GM19035 (cell line): ENCODE measurements at regions not wholly inside any gene's neighbourhood (a gene's known extent, or its start where the extent isn't known, plus 50 kb on each side); places are given as distances from the start of the nearest gene placed in this dataset.
"Not testable (repeated sequence)": the region's sequence is repeated elsewhere in the genome, so short reads cannot be mapped to it uniquely, and the experiment has no call there.

Source experiments
- ATAC-seq: cut with Tn5 transposase; IDR thresholded peaks from one replicate; pipeline ENCODE4 v1.9.1; 2021; ENCODE audit not compliant: unreplicated experiment

DNA sequence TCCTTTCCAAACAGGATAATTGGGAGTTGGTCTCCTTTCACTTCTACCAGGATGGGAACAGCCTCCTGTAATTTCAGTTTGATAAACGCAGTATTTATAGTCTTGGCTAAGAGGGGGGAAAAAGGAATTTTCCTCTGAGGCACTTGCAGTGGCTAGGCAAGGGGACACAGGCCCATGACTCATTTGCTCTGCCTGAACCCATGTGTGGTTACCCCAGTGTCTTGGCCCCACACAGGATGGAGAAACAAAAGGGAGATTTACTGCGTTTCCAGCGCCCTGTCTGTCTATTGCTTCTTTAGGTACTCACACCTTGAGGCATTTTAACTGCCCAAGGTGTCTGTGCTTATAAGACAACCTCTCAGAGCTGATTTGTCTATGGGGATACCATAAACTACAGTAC lies 74.8 kb upstream of the NEDD9 start:
- ATAC-seq, result no peak

DNA sequence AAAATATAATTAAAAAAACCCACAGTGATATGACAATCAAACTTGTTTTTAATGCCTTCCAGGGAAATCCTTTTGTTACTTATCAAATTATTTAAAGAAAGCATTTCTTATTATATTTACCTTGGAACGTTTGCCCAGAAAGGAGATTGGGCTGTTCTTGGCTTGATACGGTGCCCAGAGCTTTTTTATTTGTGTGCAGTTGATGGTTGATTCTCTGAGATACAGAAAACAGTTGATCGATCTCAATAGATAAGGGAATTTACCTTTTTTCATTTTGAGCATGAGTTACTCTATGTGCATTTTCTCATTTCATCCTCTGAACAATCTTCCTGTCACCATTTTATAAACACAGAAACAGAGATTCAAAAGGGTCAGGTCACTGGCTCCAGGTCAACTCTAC lies 72.5 kb upstream of the NEDD9 start:
- no peak for ATAC-seq

DNA sequence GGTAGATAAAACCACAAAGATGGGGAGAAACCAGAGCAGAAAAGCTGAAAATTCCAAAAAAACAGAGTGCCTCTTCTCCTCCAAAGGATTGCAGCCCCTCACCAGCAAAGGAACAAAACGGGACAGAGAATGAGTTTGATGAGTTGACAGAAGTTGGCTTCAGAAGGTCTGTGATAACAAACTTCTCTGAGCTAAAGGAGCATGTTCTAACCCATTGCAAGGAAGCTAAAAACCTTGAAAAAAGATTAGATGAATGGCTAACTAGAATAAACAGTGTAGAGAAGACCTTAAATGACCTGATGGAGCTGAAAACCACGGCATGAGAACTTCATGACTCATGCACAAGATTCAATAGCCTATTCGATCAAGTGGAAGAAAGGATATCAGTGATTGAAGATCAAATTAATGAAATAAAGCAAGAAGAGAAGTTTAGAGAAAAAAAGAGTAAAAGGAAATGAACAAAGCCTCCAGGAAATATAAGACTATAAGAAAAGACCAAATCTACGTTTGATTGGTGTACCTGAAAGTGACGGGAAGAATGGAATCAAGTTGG lies 67.5 kb upstream of the NEDD9 start:
- not testable (repeated sequence) for ATAC-seq

DNA sequence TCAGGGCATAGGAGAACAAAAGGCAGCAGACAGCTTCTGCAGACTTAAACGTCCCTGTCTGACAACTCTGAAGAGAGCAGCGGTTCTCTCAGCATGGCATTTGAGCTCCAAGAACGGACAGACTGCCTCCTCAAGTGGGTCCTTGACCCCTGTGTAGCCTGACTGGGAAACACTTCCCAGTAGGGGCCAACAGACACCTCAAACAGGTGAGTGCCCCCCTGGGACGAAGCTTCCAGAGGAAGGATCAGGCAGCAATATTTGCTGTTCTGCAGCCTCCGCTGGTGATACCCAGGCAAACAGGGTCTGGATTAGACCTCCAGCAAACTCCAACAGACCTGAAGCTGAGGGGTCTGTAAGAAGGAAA lies 66.9 kb upstream of the NEDD9 start:
- ATAC-seq, result not testable (repeated sequence)

DNA sequence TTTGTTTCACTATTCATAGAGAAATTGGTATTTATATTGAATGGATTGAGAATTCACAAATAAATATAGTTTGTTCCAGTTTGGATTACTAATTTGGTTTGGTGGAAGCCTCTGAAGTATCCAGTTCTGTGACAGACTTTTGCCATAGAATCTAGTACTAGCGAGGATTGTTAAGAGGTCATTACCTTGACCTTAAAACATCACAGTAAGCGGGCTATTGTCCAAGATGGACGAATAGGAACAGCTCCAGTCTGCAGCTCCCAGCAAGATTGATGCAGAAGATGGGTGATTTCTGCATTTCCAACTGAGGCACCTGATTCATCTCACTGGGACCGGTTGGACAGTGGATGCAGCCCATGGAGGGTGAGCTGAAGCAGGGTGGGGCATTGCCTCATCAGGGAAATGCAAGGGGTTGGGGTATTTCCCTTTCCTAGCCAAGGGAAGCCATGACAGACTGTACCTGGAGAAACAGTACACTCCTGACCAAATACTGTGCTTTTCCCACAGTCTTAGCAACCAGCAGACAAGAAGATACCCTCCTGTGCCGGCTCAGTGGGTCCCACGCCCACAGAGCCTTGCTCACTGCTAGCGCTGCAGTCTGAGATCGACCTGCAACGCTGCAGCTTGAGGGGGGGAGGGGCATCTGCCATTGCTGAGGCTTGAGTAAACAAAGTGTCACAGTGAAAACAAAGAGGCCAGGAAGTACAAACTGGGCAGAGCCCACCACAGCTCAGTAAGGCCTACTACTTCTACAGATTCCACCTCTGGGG lies 66.4 kb upstream of the NEDD9 start:
- ATAC-seq, result no peak

DNA sequence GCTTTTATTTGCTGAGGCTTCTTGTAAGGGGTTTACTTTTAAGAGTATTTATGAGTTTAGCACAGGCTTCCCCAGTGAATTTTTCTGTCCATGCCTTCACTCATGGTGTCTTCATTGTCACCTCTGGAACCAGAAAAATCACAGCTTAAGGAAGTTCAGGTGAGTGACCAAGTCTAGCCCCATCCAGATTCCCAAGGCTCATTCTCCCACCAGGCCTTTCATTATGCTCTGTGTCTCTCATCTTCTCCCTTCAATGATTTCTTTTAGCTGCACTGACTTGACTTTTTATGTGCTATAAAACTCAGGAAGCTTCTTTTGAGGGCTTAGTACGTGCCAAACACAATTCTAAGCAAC lies 64.9 kb upstream of the NEDD9 start:
- no peak for ATAC-seq

DNA sequence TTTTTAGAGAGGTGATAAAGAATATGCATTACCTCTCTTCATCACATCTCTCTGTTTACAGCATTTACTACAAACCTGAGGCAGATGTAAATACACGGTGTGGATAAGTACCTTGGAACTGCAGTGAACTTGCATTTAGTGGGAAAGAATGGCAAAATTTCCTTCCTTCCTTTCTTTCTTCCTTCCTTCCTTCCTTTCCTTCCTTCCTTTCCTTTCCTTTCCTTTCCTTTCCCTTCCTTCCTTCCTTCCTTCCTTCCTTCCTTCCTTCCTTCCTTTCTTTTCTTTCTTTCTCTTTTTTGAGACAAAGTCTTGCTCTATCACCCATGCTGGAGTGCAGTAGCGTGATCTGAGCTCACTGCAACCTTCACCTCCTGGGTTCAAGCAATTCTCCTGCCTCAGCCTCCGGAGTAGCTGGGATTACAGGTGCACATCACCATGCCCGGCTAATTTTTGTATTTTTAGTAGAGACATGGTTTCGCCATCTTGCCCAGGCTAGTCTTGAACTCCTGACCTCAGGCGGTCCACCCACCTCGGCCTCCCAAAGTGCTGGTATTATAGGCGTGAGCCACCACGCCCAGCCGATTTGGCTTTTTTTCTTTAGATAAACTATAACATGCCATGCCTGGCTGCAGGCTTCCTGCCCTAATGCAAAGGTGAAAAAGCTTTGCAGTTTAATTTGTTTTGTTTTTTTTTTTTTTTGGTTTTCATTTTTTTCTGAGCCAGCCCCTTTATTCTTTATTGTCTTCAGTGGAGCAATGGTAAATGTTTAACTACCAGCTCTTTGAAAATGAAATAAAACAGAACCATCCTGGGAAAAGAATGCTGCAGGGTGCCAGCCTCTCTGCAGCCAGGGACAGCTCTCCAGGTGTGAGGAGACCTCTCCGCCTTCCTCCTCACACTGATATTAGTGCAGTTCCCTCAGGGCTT lies 64.2 kb upstream of the NEDD9 start:
- ATAC-seq, result no peak

DNA sequence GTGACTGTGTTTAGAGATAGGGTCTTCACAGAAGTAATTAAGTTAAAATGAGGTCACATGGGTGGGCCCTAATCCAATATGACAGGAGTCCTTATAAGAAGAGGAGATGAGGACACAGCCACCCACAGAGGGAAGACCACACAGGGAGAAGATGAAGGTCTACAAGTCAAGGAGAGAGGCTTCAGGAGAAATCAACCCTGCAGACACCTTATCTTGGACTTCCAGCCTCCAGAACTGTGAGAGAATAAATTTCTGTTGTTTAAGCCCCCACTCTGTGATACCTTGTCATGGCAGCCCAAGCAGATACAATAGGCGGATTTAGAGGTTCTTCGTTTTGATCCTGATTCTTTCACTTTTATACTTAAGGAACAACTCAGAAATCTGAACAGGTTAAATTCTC lies 63.5 kb upstream of the NEDD9 start:
- no peak for ATAC-seq

DNA sequence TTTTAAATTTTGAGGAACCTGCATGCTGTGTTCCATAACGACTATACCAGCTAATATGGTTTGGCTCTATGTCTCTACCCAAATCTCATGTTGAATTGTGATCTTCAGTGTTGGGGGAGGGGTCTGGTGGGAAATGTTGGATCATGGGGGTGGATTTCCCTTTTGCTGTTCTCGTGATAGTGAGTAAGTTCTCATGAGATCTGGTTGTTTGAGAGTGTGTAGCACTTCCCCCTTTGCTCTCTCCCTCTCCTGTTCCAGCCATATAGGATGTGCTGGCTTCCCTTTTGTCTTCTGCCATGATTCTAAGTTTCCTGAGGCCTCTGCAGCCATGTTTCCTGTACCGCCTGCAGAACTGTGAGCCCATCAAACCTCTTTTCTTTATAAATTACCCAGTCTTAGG lies 61.8 kb upstream of the NEDD9 start:
- ATAC-seq, result no peak

DNA sequence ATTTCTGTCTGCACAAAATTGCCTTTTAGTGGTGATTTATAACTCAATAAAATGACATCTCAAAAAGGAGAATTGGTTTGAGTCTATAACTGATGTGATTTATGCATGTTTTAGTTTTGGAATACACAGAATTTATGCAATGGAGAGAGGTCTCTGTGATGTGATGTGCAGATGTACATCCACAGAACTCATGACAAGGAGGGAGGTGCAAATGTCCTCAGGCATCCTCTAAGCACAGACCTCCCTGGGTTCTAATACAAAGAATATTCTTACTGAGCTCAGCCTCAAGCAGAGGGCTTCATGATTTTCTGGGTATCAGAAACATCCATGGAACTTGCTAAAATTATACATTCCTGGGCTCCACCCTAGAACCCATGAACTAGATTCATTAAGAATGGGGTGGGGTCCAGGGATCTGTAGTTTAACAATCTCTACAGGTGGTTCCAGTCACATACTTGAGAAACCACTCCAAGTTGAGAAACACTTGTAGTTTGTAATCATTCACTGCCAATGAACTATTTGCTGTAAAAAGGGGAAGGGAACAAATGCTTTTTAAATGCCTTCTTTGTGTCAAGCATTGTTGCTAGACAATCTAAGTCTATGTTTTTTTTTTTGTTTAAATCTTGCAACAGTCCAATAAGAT lies 60.2 kb upstream of the NEDD9 start:
- no peak for ATAC-seq

DNA sequence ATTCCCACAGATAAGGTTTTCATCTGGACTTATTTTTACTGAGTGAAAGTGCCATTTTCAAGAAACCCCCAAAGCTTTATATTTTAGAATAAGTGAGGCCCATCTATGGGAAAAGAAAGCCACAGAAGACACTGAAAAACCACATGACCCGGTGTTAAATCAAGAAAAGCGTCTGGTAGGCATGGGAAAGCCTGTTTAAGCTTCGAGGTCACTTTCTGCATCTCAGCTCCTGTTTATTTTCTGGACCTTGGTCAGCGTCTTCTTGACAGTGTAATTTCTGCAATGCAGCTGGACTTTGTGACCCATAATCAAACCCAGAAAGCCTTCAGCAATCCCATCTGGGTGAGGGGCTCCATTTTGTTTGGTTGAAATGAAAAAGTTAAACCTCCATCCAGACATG lies 59.6 kb upstream of the NEDD9 start:
- ATAC-seq, result no peak

DNA sequence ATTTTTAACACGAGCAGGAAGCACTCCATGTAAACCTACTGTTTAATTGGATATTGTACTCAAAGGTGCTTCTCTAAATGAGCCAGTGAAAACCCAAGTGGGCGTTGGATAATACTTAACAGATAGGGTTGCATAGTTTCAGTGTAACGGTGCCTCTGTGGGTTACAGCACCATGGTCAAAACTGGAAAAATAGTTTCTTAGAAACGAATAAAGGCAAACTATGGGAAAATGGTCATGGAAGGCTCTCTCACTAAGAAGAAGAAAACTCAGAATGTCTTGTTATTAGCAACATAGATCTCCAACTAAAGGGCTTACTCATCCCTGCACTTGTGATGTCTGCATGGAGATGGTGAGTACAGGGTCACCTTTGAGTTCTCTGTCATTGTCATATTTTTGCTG lies 59.1 kb upstream of the NEDD9 start:
- ATAC-seq, result peak; percentile 58

DNA sequence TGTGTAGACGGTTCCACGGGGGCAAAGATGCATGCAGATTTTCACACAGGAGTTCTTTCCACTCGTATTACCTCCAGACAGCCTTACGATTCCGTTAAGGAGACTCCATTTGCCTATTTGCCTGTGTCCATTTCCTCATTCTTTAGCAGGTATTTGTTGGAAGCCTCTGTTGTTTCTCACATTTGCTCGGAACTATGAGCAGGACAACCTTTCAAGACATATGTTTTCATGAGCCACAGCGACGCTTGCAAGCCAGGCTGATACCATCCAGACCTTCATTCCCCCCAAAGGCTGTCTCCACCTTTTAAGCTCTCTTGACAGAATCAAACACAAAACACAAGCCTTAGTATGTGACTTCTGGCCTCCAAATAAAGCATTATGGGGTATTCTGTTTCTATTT lies 57.6 kb upstream of the NEDD9 start:
- ATAC-seq, result no peak

DNA sequence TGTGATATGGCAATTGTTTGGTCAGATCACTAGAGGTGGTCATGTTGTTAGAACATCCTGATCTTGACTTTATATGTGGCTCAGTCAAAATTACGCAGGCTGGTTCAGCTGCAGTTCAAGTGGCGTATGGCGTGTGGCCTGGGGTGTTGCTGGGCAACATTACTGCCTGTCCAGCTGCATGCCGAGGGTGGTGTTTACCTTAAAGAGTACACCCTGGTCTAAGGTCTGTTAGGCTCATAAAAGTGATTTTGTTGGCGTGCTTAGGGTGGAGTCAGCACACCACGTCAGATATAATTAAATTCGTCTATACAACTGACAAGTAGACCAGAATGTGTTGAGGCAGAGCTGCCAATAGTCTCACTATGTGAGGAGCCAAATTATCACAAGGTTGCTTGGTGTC lies 55.6 kb upstream of the NEDD9 start:
- ATAC-seq, result no peak

DNA sequence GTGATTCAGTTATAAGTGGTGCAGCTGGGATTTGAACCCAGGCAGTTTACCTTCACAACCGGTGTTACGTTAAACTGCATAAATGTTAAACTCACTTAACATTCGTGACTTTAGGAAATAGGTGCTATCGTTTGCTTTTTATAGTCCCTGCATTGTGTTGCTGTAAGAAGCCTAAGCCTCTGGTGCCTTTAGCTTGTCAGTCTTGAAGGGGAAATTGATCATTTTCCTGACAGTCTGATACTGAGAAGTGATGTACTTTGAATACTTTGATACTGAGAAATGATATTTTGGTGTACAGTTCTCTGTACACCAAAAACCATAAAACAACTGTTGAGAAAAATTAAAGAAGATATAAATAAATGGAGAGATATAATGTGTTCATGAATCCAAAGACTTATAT lies 52.5 kb upstream of the NEDD9 start:
- no peak for ATAC-seq

DNA sequence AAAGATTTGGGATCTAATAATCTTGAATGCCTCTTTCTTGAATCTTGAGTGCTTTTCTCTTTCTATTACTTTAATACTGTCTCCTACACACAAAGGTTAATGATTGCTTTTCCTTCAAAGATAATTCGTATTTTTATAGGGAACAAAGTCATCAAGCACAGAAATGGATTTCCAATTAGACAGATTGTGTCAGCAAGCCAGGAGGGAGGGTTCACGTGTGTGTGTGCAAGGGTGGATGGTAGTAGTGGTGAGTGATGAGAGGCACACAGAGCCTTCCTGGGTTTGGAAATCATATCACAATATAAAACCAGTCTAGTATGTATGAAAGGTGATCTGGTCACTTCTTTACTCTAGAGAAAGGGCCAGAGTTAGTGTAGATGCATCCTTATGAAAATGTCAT lies 51.2 kb upstream of the NEDD9 start:
- ATAC-seq, result no peak

DNA sequence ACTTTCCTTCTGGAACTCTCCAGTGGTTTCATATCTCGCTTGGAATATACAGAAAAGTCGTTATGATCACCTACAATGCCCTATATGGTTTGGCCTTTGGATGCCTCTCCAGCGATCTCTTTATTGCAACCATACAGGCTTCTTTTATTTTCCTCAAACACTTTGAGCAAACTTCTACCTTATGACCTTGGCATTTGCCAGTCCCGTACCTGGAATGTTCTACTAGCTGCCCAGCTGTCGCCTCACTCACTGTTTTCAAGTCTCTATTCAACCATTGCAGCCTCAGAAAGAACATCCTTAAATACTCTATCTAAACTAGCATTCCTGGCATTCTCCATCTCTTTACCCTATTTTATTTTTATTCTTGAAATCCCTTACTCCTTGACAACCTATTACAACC lies 50.4 kb upstream of the NEDD9 start:
- ATAC-seq, result no peak
